ENCODE measurements at regions not wholly inside any gene's neighbourhood (a gene's known extent, or its start where the extent isn't known, plus 50 kb on each side); places are given as distances from the start of the nearest gene placed in this dataset.

DNA sequence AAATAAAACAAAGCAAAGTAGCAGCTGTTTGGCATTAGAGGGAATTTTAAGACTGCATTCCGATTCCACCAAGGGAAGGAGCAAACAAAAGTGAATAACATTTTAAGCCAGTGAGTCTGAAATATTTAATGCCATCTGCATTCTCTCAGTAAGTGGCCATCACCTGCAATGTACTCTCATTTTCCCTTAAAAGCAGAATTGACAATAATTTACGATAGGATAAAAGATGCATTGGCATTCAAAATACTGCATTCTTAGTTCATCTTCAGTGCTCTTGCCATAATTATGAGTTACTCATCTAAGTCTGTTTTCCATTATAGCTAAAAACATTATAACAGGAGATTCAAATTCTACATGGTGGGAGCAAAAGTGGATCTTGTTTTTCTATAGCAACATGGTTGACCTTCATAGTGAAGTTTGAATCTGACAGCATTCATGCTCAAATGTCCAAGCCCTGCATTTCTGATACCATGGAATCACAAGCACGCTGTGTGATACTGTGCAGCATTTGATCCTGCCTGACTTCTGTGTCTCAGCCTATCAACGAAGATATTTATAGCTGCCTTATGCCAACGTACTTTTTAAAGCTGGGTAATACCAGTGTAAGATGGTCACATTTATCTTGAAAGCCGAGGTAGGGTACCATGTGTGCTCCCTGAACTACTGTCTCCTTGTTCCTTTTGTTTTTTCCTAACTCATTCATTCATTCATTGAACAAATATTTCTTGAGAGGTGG is 355.3 kb upstream of the IGFBP7 start:
- DNase-seq = no peak

DNA sequence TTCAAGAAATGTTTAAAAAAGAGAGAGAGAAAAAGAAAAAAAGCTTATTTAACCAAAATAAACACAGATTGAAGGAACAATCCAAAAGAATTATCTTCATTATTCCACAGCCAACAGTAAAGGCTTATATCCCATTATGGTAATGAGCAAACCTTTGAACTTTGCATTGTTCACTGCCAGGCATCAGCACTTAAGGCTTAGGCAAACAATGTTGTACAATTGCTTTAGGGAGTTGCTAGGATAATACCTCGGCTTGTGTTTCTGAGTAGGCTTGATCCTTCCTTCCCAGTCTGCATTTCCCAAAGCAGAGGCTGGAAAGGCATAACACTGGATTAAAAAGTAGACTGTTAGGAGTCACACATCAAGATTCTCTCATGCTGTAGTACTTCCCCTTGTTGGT is 352.7 kb upstream of the IGFBP7 start:
- no peak for DNase-seq

DNA sequence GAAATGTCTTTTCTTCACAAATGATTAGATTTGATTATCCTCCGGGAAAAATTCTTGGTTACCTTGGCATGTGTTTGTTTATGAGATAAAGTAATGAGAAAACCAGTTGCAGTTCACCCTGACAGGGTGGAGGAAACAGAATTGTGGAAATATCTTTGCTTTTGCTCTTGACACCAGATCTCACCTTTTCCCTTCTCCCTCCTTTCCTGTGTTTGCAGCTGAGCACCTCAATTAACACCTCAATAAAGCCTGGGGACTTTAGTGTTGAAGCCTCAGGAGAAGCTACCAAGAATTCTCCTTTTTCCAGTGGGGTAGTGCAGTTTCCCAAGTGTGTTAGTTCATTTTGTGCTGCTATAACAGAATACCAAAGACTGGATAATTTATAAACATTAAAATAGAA is 350.8 kb upstream of the IGFBP7 start:
- no peak for DNase-seq

DNA sequence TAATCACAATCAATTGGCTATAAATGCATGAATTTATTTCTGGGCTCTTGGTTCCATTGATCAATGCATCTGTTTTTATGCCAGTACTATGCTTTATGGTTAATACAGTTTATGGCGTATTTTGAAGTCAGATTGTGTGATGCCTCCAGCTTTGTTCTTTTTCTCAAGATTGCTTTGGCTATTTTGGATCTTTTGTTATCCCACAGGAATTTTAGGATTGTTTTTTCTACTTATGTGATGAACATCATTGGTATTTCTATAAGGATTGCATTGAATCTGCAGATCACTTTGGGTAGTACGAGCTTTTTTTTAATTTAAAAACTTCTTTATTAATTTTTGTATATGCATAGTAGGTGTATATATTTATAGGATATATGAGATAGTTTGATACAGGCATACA is 338.7 kb upstream of the IGFBP7 start:
- DNase-seq = peak; percentile 56

DNA sequence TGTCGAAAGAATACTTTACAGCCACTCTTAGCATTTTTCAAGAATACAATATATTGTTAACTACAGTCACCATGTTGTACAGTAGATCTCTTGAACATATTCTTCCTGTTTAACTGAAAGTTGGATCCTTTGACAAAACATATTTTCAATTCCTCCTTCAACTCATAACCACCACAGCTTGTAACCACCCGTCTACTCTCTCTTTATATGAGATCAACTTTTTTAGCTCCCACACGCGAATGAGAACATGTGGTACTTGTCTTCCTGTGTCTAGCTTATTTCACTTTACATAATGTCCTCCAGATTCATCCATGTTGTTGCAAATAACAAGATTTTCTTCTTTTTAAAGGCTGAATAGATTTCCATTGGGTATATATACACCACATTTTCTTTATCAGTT is 338.3 kb upstream of the IGFBP7 start:
- DNase-seq = peak; percentile 60

DNA sequence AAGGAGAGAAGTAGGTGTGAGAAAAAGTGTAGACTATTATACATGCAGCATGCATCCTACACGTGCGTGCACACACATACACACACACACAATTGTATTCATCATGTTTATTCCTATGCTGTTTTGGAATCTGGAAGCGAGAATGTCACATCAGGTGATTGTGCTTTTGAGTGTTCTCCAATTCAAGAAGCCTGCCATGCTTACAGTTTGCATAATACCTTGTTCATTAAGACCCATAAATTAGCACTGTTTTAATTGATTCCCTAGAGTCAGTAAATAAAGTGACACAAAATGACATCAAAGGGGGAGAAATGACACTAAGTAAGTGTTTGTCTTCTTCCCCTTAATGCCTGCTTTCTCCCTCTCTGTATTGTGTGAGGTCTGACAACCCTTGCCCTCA is 336.1 kb upstream of the IGFBP7 start:
- DNase-seq = no peak

DNA sequence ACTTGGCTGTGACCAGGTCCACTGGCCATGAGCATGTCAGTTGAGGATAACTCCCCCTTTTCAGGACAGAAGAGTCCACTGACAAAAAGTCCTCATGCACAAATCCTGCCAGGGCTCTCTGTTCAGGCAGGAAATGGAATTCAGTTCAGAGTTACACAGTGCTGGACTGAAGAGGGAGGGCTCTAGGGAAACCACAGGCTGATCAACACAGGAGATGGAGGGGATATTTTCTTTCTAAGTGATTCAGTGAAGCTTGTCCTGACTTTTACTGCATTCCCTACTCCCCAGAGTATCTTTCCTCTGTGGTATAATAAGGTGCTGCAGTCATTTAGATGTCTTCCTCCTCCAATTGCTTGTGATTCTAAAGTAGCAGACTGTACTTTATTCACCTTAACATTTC is 335.5 kb upstream of the IGFBP7 start:
- peak; percentile 15 for DNase-seq

DNA sequence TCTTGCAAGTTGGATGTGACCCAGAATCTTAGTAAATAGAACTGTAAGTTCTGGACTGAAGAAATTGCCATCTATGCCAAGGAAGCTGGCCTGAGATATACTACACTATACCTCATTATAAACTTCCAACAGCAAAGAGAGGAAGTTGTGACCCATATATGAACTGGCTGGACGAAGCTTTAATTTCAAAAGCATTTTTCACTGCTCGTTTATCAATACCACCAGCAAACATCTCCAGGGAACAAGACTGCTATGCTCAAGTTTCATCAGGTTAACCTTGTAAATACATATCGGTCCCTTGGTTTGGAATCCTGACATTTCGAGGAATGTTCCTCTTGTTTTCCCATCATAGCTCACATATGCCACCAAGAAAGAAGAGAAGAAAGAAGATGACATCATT is 334.5 kb upstream of the IGFBP7 start:
- no peak for DNase-seq

DNA sequence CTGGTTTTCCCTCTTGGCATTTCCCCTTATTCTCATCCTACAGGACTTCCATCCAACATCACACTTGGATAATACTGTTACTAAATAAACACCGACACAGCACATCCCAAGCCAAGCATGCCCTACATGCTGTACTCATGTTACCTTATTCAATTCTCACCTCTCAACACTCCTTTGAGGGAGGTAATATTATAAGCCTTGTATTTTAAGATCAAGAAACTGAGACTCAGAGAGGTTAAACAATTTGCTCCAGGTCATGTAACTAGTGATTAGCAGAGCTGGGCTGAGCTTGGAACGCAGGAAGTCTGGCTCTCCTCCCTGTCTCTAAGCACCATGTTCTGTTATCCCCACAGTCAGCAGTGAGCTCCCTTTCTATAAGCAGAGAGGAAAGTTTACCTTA is 333.6 kb upstream of the IGFBP7 start:
- no peak for DNase-seq

DNA sequence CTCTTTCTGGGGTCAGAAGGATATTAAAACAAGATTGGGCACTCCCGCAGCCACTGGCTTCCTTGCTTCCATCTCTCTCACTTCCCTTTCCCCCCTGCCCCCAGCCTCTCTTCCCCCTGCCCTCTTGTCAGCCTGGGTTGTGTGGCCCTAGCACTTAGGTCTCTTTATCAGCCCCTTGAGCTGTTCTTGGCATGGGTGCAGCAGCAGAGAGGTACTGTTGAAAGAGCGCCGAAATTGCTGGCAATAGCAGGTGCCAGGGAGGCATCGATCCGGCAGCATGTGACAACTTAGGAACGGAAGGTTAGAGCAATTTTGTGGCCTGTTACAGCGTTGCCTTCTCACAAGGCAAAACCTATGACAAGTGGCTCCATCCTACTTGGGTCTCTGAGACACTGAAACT is 333.1 kb upstream of the IGFBP7 start:
- no peak for DNase-seq

DNA sequence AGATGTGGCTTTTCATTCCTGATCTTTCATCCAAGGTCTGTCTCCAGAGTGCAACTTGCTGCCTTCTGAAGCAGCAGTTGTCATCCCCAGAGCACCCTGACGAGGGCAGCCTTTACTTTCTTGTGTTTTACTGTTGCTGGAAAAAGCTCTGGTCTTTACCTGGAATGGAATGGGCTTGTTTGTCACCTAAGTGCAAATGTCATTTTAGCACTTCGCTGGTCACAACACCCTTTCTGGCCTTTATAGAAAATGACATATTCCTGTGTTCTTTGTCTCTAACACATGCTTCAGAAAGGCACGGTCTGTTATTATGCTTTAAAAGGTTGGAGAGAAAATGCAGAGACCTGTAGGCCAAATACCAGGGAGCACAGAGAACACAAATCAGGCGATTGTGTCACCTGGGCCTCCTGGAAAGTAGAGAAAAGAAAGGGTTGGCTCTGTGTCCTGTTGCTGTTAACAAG is 332.7 kb upstream of the IGFBP7 start:
- DNase-seq = peak; percentile 31

DNA sequence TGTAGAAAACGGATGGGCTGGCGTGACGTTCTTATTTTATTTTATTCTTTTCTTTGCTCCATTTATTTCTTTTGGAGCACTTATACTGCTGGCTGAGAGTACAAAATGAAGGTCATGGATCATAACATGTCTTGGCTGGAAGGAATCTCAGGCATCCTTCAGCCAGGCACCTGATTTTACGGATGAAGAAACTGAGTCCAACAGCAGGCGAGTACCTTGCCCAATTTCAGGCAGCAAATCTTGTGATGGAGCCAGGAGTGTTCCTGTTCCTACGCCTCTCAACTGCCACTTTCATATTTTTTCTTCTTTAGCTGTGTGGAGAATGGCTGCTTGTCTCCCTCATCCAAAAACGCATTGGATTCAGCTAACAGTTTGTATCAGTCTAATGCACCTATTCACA is 332.1 kb upstream of the IGFBP7 start:
- no peak for DNase-seq

DNA sequence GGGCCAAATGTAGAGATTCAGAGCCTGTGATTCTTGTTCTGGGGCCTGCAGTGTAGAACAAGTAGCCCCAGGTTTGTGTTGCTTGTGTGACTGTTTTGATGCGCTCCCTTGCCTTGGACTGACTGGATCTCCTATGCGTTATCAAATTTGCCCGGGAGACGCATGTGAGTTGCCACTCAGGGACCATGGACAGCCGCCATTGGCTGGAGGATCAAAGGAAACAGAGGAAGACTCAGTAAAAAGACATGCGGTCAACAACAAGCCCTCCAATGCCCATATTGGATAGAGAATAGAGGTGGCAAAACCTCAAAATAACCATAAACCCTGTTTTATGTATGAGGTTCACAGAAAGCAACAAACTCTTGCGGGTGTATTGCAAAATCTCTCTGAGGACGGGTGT is 327.5 kb upstream of the IGFBP7 start:
- DNase-seq = no peak

DNA sequence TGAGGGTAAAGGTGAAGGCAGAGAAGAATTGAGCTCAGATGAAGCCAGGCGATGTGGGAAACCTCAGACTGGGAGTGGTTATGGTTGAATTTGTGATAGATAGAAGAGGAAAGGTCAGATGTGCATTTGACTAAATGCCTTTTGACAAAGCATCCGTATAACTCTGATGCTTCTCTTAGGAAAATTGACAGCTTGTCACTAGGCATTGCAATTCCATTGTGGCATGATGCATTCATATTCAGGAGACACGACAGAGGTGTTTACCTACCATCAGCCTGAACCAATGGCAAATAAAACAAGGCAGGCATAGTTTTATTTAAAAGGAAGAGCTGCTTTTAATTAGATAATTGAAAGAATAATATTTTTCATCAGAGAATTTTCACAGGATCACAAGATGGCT is 325.1 kb upstream of the IGFBP7 start:
- DNase-seq = no peak

DNA sequence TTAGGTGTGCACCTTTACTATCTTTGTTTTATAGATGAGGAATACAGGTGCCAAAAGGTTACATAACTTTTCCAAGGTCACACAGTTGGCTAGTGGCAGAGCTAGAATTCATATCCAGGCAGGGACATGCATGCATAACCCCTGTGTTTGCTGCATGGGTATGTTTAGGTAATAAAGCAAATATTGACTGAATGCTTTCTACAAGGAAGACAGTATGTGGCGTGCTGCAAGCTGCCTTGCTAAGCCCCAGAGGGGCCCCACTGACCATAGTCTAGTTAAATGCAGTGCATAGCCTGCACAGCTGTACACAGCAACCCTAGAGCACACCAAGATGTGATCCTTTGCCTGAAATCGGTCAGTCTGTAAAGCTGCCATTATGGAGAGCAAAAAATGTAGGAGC is 320.5 kb upstream of the IGFBP7 start:
- DNase-seq = no peak

DNA sequence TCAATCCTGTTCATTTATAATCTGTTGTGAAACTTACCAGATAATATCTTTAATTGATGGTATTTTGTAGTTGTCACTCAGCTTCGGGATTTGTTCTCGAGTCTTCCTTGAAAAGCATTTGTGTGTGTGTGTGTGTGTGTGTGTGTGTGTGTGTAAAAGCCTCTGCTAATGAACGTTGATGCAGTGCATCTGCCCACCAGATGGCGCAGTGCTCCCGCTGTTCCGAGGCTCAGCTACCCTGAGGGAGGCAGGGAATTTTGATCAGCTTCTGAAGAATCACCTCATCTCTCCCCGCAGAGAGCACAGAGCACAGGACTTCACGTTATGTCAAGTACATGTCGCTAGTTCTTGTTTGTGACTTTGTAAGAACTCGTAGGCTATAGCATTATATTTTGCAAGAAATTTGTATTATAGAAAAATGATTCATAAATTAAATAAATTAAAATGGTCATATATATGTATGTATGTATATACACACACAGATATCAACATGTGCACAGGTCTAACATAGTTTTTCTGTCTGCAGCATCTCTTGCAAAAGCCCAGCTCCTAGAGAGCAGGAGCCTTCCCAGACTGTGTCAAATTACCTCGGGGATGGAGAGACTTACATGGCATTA is 316.7 kb upstream of the IGFBP7 start:
- DNase-seq = peak; percentile 76

DNA sequence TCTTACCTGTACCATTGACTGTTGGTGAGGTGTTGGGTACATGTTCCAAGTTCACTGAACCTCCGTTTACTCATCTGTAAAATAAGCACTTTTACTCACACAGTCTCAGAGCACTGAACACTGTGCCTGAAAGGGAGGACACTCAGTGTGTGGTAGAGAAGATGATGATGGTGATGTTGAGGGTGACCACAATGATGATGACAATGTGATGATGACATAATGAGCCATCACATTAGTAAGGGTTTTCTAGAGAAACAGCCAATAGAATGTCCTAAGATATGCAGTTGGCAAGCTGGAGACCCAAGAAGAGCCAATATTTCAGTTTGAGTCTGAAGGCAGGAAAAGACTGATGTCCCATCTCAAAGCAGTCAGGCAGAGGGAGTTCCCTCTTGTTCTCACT is 315.4 kb upstream of the IGFBP7 start:
- DNase-seq = peak; percentile 34

DNA sequence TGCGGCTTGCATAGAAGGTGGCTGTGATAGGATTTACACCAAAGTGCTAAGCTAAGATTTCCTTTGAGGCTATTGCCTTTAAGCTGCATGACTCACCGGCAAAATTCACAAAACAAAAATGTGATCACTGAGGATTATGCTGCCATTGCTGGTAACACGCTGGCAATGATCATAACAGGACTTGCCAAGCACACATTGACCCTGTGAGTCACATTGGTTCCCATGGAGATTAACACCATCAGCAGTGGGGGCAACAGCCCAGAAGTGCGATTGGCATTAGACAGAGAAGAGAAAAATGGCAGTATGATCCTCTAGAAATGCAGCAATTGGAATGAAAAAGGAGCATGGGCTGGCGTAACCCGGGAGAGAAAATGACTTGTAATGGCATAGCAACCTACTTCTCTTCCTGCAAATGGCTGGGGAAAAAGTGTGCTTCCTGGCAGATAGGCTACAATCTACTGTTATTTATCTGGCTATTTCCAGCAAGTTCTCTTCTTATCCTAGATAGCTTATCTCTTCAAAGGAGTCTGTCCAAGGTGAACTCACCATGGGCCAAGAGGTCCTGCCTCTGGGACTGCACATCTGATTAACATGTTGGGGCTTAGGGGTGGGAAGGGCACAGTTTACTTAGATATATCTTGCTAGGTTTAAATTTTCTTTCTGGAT is 314.2 kb upstream of the IGFBP7 start:
- DNase-seq = peak; percentile 86

DNA sequence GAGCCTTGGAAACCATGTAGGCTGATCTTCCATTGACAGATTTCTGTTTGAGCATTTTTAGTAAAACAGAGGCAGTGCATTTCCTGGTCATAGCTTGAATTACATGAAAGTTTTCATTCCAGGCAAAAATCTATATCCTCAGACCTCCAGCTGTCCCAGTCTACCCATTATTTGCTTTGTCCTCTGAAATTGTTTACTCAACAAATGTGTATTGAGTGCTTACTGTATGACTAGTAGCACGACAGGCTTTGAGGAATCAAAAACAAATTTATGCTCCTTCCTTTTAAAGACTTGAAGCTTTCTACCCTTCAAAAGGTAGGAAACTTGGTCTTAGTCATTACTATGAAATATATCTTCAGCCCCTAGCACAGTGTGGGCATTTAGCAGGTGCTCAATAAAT is 307.9 kb upstream of the IGFBP7 start:
- no peak for DNase-seq

DNA sequence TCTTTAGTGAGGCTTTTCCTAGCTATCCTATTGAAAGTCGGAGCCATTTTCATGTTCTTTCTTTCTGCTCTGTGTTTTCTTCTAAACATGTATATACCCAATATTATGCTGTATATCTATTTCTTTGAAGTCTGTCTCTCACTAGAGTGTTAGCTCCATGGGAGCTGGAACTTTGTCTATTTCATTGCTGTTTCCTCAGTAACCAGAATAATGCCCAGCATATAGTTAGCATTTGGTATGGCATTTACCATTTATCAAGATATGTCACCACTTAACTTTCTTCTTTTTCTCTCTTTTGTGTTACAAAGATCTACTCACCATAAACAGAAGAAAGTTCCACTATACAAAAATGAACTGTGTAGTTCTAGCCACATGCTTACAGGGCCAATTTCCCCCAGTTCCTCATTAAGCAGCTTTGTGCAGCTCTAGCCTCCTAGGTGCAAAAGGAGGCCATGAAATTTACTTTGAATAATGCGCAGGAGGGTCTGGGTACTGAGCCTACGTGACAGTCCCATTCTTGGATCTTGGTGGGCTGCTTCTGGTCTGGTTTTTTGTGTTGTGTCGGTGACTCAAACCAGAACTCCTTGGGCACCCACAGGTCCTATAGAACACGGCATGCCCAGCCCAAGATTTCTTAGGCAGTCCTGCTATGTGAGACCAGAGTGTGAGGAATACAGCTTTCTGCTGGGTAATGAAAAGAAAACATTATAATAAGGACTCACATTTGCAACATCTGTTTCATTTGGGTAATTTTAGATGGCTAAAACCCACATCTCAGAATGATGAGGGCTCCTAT is 302.3 kb upstream of the IGFBP7 start:
- DNase-seq = no peak

DNA sequence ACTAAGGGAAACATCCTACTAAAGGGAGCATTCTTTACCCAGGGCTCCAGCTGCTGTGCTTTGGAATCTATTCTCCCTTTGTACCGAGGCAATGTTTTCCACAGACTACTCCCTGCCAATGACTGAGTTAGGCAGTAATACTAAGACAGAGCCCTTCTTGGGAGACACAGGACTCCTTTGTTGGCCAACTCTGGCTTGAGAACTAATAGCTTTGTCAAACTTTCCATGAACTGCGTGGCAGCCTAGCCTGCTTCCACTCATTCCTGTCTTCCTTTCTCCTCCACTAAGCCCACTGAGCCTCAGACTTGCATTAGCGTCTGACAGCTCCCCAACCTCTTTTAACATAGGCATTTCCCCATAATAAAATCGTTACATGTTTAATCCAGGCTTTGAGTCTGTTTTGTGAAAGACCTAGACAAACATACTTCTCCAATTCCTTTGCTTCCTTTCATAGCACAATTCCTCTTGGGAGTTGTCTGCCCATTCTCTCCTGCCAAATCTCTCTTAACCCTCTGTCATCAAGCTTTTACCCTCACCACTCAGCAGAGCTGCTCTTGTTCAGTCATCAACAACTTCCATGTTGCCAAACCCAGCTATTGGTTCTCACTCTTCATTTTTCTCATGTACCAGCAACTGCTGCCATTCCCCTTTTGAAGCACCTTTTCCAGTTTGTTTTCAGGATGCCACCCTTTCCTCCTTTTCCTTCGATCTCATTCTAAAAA is 300.3 kb upstream of the IGFBP7 start:
- peak; percentile 80 for DNase-seq

DNA sequence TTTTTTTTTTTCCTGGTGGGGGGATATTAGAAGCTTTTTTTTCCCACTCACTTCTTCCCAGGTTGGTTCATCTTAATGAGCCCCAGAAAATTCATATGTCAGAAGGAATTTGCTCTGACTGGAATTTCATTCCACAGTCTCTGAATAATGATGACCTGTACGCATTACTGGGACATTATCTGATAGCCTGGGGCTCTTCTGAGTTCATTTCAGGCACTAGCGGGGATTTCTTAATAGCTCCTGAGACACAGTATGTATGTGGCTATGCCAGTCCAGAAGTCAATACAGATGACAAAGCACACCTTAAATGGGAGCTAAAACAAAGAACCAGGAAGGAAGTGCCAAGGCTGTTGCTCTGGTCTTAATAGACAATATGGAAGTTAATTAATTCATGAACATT is 295.2 kb upstream of the IGFBP7 start:
- DNase-seq = peak; percentile 40

DNA sequence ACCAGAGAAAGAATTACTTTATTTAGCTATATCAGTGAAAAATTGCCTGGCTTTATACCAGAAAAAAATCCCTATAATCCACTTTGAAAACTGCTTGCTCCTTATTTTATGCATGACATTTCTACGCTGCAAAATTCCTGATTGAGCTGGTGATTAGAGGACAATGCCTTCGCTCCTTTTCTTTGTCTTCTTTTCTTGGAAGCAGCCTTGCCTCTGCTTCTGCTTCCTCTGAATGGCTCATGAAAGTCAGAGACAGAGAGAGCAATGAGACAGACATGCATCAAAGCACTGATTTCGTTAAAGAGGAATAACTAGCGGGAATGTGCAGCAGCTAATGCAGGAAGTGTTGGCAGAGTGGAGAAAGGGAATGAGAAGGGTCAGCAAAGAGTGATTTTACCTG is 294.3 kb upstream of the IGFBP7 start:
- no peak for DNase-seq
